Left ventricle myocardium inferior (tissue), 1 donor: ENCODE measurements at regions not wholly inside any gene's neighbourhood (a gene's known extent, or its start where the extent isn't known, plus 50 kb on each side); places are given as distances from the start of the nearest gene placed in this dataset.

Experiments
- DNase-seq: peaks from one replicate; pipeline ENCODE4 v3.0.0-alpha.2; 2020
- H3K27ac ChIP-seq: fragments of 200-600 bp; replicated peaks from 2 replicates; pipeline ENCODE4 v1.8.0; 2021
- H3K27me3 ChIP-seq: fragments of 200-600 bp; 2 replicates; pipeline ENCODE4 v1.8.0; 2021; ENCODE audit warnings: low read depth
- H3K36me3 ChIP-seq: fragments of 200-600 bp; 2 replicates; pipeline ENCODE4 v1.8.0; 2021
- H3K4me1 ChIP-seq: fragments of 200-600 bp; 2 replicates; pipeline ENCODE4 v1.8.0; 2021
- H3K4me3 ChIP-seq: fragments of 200-600 bp; 2 replicates; pipeline ENCODE4 v1.8.0; 2021; ENCODE audit warnings: mild to moderate bottlenecking, moderate library complexity
- H3K9me3 ChIP-seq: fragments of 200-600 bp; replicated peaks from 2 replicates; pipeline ENCODE4 v1.8.0; 2021
- CTCF ChIP-seq: fragments of 200-600 bp; IDR thresholded peaks from 2 replicates; pipeline ENCODE4 v1.8.0; 2021; ENCODE audit warnings: antibody characterized with exemption, mild to moderate bottlenecking, borderline replicate concordance
- intact Hi-C: fragments of 100-400 bp; cut with micrococcal nuclease; formaldehyde crosslinking; loops from one replicate; pipeline ENCODE4 v1.11.0; 2022
- donor health status: DM: no; HTN: yes; CAD: no; lungs with severe emphysema.

GRCh38 chr16:64486561-64486960, 635.3 kb downstream of the CDH11 start:
- TF ChIP-seq CTCF, result no peak
- Histone ChIP-seq H3K4me3 (no peak overlapping the region), H3K4me1 (no peaks in the 10 kb centered on the region), H3K27me3 (no peaks in the 10 kb centered on the region), H3K27ac (no peak overlapping the region), H3K36me3 (no peaks in the 10 kb centered on the region), H3K9me3 (no peaks in the 10 kb centered on the region)
- intact Hi-C loops, result no loop called here
- DNase-seq, result no peak

DNA sequence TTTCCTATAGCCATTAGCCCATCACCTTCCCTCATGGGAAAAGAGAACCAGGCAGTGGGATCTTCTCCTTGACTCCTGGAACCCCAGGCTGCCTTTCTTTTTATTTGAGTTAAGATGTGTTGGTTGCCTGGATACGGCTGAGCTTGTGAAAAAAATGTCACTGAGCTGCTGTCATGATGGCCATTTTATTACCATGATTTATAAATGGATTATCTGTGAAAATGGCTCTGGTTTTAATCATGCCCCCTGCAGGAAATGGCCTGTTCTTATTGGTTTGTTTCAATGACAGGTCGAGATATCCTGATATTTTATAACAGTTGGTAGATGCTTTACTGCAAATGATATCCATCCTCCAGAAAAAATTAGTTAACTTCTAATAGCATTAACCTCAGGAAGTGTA, 640.4 kb downstream of the CDH11 start:
- intact Hi-C loops, result no loop called here
- Histone ChIP-seq H3K27me3 (no peaks in the 10 kb centered on the region), H3K36me3 (no peaks in the 10 kb centered on the region), H3K4me3 (no peak overlapping the region), H3K9me3 (peaks cover 8% of the 10 kb centered on the region), H3K4me1 (peaks cover 17% of the 10 kb centered on the region), H3K27ac (no peak overlapping the region)
- TF ChIP-seq CTCF, result no peak
- no peak for DNase-seq

DNA sequence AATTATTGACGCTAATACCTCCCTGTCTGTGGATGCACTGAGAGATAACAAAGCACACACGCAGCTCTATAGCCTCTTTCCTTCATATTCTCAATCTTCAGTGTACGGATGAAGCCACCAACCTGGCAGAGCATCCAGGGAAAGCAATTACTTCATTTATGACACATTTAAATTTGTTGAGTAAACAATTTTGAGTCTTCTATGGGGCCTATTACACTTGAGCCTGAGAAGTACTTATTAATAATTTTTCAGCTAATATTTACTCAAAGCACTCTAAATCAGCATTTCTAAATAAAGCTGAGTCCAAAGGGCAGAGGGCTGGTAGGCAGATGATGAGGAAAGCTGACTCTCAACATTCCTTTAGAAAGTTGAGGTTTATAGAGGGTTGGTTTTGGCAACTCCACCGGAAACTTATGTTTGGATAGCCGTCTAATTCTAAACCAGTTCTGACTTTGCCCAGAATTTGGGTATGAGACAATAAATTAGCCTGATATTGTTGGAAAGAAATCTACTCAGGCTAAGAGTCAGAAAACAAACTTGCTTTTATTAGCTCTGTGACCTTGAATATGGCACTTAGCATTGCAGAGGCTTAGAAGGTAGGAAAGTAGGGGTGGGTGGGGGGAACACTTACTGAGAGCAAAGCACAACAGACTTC, 643.5 kb downstream of the CDH11 start:
- H3K27me3 ChIP-seq, result no peaks in the 10 kb centered on the region
- no peak overlapping the region for H3K4me3 ChIP-seq
- no peak for TF ChIP-seq CTCF
- no peaks in the 10 kb centered on the region for H3K36me3 ChIP-seq
- intact Hi-C loops, result no loop called here
- H3K27ac ChIP-seq, result no peak overlapping the region
- H3K4me1 ChIP-seq, result peaks cover 19% of the 10 kb centered on the region
- DNase-seq, result no peak
- peaks cover 8% of the 10 kb centered on the region for H3K9me3 ChIP-seq

- intact Hi-C loops, result no loop called here
- DNase-seq, result no peak
- no peak overlapping the region for H3K4me3 ChIP-seq
Measured at GRCh38 chr16:64475627-64476351, 646.1 kb downstream of the CDH11 start.

DNA sequence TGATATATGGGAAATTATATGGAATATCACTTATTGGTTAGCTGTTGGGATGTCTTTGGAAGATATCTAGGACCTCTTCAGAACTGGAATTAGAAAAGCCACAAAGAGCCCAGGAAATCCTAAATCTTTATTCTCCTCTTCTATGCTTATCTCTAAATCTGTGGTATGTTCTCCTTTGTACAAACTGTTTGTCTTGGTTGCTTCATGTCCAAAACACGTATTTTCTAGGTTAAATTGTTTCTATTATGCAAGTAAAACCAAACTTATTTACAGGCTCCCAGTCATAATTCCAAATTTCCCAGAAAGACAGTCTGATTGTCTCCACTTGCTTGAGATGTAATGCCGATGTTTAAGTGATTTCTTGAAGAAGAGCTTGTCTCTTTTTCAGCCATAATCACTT, 650.9 kb downstream of the CDH11 start:
- no peak overlapping the region for H3K27ac ChIP-seq
- TF ChIP-seq CTCF, result no peak
- no peak overlapping the region for H3K4me3 ChIP-seq
- H3K9me3 ChIP-seq, result peaks cover 11% of the 10 kb centered on the region
- no peak for DNase-seq
- peaks cover 13% of the 10 kb centered on the region for H3K4me1 ChIP-seq
- H3K27me3 ChIP-seq, result no peaks in the 10 kb centered on the region
- H3K36me3 ChIP-seq, result no peaks in the 10 kb centered on the region
- intact Hi-C loops, result no loop called here

More at GRCh38 chr16:64475627-64476351, 646.1 kb downstream of the CDH11 start:
- H3K9me3 ChIP-seq, result peaks cover 8% of the 10 kb centered on the region
- no peaks in the 10 kb centered on the region for H3K36me3 ChIP-seq
- TF ChIP-seq CTCF, result no peak
- H3K27ac ChIP-seq, result peak overlapping the region; percentile 80
- H3K27me3 ChIP-seq, result no peaks in the 10 kb centered on the region
- H3K4me1 ChIP-seq, result peaks cover 19% of the 10 kb centered on the region
